ENCODE measurements at regions not wholly inside any gene's neighbourhood (a gene's known extent, or its start where the extent isn't known, plus 50 kb on each side); places are given as distances from the start of the nearest gene placed in this dataset.
"Not testable (repeated sequence)": the region's sequence is repeated elsewhere in the genome, so short reads cannot be mapped to it uniquely, and the experiment has no call there.

GRCh38 chr4:175033162-175033561 lies 115.0 kb downstream of the ADAM29 start:
- no peak for DNase-seq

DNA sequence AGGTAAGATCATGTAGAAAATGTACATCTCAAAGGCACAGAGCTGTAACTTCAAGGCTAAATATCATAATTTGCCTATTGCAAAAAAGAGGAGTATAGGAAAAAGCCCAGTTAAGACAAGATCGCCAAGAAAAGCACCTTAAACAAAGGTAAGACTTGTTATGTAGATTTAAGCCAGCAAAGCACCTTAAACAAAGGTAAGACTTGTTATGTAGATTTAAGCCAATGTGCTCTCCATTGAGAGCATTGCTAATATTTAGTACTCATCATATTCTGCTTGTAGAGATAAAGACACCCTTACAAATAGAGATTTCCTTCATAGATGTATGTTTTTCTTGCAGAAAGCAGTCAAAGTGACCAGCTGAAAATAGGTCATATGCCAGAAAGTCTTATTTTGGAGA lies 115.8 kb downstream of the ADAM29 start:
- DNase-seq = no peak

DNA sequence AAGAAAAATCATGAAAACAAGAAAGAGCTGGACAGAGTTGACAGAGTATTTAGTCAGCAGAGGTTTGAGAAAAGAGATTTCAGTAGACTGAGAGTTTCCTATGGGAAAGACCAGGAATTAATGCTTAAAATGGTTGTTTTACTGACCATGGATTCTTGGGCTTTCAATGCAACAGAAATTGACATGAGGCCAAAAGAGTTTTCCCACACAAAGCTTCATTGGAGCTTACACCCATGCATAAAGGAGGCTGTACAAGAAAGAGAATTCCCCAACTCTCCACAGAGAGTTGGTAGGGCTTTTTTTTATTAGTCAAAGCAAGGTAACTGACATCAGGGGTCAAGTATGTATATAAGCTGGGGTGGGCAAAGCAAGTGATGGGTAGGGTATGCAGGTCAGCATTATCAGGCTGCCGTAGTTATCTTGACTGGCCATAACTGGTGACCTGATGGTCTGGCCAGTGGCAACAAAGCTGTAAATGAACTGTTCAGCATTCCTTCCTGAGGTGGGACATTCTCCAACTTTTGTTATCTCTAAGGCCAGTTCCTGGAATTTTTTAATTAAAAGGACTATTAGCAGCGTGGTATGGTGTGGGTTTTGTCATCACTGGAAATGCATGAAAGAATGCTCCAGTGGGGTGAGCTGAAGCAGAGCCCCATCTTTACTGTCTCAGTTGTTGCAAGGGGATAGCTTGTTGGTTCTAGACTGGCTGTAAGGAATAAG lies 117.0 kb downstream of the ADAM29 start:
- DNase-seq = no peak

- DNase-seq = no peak
These were observed 117.7 kb downstream of the ADAM29 start for GRCh38 chr4:175035905-175036304.

GRCh38 chr4:175048111-175048784 lies 130.1 kb downstream of the ADAM29 start:
- DNase-seq = no peak

GRCh38 chr4:175048906-175049305 lies 130.7 kb downstream of the ADAM29 start:
- DNase-seq = peak in 1 of 2 experiments; percentile 8

DNA sequence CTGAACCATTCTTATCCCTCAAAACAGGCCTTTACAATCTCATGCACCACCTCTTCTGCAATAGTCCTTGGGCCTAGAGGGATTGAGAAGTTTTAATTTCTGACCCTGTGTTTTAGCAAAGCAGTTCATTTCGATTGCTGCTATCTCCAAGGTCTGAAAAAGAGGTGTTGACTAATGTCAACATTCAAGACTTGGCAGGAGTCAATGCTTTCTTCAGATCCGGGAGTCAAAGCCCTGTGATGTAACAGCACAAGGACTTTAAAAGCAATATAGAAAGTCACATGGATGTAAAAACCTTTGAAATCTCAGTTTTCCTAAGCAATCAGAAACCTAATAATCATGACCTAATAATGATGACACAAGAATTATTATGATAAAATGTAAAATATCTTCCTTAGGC lies 133.8 kb downstream of the ADAM29 start:
- DNase-seq = no peak

GRCh38 chr4:175054980-175055379 lies 136.8 kb downstream of the ADAM29 start:
- no peak for DNase-seq

DNA sequence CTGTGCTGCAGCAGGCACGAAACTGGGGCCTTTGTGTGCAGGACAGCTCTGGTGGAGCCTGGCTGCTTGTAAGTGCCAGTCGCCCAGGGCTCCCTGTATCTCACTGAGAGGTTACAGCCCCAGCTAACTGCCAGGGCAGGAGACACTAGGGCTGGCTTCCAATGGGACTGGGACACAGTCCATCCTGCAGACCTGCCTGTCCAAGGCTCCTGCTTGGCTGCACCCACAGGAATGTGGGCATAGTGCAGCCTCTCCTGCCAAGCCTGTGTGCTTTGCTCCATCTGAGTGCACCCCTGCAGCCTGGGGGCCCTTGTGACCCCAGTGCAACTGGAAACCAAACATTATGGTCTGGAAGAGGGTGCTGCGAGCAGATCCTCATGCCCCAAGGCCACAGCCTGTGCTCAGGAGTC lies 144.0 kb downstream of the ADAM29 start:
- no peak for DNase-seq

DNA sequence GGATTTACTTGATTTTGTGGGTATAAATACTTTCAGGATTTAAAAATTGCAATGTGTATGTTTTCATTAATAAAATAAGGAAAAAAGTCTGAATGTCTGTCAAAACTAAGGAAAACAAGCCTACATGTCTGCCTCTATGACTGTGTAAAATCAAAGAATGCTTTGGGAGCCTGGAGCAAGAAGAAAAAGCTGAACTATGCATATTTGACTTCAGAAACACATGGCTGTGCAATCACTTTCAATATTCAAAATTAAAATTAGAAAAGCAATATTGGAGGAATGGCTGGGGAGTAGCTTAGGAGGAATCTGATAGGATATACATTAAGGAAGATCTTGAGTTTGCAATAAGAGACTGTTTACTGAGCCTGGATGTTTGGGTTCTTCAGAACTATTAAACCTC lies 147.1 kb downstream of the ADAM29 start:
- no peak for DNase-seq

GRCh38 chr4:175066923-175067627 lies 148.9 kb downstream of the ADAM29 start:
- no peak for DNase-seq

DNA sequence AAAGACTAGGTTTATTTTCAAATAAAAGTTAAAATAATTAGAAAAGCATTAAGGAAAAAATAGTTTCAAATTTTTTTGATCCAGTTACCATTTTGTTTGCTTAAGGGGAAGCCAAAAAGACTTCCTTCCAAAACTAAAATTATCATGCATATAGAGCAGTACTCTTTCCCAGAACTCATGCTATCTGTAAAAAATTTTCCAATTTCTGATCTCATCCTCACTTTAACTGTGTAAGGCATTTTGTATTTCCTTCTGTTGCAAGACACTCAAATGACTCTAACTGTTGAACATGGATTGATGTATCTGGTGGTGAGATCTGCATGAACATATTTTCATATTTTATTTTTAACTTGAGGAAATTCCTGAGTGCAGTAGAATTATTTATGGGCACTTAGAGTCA lies 150.1 kb downstream of the ADAM29 start:
- DNase-seq = no peak

DNA sequence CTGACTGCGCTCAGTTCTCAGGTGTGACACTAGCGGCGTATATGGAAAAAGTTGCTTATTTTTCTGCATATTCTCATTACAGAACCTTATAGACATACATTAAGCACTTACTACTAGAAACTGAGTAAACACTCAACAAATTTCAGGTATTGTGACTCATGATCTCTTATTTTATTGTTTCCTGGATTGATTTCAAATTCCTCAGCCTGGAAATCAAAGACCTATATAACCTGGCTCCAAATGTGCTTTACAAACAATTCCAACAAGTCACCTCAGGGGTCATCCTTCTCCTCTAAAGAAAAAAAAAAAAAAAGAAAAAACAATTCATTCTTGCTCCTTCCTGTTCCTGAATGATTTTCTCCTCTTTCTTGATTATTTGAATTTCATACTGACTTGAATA lies 152.3 kb downstream of the ADAM29 start:
- no peak for DNase-seq

DNA sequence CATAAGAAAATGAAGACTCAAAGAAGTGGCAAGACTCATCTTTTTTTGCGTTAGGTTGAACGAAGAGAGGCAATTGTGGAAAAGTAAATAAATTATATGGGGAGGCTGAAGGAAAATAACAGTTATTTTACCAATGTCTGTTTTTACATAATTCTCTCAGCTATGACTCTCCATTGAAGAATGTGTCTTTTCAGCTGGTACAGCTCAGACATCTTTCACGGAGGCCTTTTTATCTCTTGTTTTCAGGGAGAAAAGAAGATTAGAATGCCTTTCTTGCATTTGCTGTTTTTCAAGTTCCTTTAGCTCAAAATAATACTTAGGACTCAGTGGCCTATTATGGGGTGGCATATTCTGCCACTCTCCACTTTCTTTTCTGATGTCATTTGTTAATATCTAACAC lies 153.0 kb downstream of the ADAM29 start:
- no peak for DNase-seq

DNA sequence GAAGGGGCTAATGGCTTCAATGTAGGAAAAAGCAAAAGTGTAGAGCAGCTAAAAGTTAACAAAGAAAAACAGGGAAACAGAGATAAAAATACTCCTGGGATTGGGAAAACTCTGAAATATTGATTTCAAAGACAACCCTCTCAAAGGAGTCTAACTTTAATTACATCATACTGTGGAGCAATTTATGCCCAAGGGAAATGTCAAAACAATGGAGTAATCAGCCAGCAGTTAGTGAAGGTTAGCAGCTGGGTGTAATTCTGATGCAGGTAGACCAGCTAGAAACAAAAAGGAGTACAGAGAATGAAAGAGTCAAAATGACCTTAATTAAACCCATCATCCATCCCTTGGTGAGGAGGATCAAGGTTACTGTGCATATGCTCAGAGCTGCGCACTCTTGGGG lies 169.0 kb downstream of the ADAM29 start:
- no peak for DNase-seq

- no peak for DNase-seq
These were observed 172.0 kb downstream of the ADAM29 start for GRCh38 chr4:175090116-175090515.

DNA sequence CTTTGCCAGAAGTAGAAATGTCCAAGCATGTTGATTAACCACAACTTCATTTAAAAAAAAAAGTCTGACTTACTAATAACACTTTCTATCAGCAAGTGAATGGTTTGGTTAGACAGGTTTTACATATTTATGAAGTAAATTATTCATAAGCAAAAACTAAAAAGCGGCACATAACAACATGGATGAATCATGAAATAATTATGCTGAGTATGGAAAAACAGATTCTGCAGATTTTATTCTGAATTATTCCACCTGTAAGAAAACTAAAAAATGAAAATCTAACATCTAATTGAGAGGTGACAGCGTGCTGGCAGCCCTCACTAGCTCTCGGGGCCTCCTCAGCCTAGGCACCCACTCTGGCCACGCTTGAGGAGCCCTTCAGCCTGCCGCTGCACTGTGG lies 173.5 kb downstream of the ADAM29 start:
- no peak for DNase-seq

- DNase-seq = no peak
These were observed 174.0 kb downstream of the ADAM29 start for GRCh38 chr4:175092114-175092513.

GRCh38 chr4:175093055-175093454 lies 174.9 kb downstream of the ADAM29 start:
- DNase-seq = not testable (repeated sequence)

DNA sequence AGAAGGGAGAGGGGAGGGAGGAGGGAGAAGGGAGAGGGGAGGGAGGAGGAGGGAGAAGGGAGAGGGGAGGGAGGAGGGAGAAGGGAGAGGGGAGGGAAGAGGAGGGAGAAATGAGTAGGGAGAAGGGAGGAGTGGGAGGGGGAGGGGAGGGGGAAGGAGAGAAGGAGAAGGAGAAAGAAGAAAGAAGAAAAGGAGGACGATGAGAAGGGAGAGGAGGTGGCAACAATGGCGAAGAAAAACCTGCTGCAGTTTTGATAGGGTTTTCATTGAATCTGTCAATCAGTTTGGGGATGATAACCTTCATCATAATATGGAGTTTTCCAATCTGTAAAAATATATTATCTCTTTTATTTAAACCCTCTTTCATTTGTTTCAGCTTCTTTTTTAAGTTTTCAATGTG lies 185.2 kb downstream of the ADAM29 start:
- no peak for DNase-seq

DNA sequence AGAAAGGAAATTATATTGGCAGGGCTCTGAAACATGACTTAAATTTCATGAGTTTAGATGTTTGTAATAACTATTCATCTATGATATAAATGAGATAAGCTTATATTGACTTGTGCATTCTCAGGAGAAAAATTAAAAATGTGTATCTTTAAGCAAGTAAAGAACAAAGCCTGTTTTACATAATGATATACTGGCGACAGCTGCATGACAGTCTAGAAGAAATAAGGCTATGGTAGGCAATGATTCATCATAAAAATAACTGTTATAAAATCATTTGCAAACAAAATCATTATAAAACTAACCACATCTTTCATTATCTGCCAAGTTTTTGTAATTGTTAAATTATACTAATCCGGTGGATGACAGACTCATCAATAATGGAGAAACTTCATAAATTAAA lies 188.1 kb downstream of the ADAM29 start:
- no peak for DNase-seq

GRCh38 chr4:175109933-175110332 lies 191.8 kb downstream of the ADAM29 start:
- no peak for DNase-seq

- no peak for DNase-seq
These were observed 207.4 kb downstream of the ADAM29 start for GRCh38 chr4:175125410-175126068.

DNA sequence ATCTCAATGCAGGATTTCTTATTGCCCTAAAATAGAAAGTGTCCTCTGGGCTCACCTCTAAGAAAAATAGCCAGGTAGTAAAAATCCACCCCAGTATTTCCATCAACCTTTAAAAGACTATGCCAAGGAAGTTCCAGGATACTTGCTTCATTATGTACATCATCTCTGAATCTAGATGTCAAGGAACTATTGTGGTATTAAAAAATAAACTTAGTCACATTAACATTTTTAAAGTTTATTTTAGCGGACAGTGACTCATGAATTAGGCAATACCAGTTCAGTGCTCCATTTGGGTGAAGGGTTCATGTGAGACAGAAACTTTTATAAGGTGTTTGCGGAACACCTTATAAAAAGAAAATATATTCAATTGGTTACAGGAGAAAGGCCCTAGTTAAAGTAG lies 209.2 kb downstream of the ADAM29 start:
- no peak for DNase-seq

All from NCI-H446 (cell line).